ENCODE measurements at regions not wholly inside any gene's neighbourhood (a gene's known extent, or its start where the extent isn't known, plus 50 kb on each side); places are given as distances from the start of the nearest gene placed in this dataset.

DNA sequence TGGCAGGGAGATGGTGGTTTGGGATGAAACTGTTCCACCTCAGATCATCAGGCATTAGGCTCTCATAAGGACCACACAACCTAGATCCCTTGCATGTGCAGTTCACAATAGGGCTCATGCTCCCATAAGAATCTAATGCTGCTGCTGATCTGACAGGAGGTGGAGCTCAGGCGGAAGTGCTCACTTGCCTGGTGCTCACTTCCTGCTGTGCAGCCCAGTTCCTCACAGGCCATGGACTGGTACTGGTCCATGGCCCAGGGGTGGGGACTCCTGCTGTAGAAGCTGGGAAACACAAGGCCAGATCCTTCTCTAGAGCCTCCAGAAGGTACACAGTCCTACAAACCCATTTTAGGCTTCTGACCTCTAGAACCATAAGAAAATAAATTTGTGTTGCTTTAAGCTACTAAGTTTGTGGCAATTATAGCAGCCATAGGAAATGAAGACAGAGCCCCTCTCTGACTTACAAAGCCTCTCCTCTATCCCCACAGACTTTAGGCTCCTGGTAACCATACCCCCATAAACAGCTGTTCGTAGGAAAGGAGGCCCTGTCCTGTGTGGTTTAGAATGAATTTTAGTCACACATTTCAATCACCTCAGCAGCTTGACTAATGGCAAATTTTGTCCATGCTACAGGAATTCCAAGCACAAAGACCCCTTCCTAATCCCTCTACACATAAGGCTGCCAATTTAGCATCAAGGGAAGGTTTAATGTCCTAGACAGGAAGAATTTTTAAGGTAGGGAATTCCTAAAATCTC is 206.1 kb upstream of the PHYHIPL start:
- DNase-seq (ENCODE audit: low read depth): no peak

DNA sequence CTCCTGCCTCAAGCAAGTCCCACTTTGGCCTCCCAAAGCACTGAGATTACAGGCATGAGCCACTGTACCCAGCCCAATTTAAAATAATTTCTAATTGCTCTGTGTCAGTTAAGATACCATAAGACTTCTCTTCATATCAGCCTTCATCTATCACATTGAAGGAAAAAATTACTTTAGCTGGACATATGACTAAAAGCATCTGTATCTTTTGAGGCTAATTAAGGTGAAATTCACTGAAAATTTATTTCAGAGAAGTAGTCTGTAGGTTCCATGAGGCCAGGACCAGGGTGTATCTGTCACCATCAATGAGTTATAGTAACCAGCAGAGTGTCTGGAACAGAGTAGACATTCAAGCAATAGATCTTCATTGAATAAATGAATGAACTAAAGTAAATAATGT is 205.2 kb upstream of the PHYHIPL start:
- no peak for DNase-seq (ENCODE audit: low read depth)

DNA sequence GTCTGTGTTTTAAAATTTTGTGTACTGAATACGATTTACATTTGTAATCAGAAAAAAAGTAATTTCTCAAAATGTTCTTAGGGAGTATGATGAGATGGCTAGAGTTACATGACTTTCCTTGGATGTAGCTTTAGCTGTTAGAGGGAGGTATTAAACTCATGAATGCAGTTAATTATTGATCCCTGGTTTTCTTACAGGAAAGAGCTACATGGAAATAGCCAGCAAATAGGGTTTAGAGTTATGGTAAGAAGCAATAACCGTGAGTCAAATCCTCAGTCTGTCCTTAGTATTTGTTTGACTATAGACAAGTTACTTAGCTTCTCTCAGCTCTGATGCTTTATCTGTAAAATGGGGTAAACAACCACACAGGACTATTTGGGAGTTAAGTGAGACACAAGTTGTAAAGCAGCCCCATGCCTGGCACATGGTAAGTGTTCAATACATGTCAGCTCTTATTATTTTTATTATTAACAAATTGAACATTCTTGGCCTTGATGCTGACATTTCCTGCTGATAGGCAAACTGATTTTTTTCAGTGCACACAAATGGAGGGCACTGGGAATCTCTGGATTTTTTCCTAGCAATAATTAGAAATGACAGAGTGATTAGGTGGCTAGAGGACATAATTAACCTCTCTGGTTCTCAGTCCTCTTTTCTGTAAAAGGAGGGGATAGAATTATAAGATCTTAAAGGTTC is 204.5 kb upstream of the PHYHIPL start:
- no peak for DNase-seq (ENCODE audit: low read depth)

DNA sequence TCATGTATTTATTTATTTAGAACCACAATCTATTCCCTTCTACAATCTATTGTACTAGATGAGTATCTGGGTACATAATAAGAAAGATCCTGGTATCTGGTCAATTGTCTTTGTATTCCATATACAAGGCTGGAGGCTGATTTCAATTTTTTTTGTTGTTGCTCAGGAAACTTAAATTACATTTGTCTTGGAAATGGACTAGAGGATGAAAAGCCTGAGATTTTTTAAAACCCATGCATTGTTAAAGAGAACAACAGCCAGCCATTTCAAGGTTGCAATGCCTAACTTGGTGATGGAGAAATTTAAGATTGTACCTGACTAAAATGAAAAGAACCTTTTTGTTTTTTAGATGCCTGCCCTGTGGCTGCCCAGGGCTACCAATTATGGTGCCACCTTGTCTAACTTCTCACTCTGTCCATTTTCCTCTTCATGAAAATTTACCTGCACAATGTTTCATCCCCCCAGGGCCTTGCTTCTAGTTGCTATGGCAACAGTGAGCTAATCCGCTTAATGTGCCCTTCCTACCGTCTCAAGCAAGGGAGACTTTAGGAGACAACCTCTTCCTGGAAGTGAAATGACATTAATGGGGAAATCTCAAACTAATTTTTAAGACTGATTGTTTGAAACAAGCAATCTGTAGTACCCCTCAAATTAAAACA is 203.7 kb upstream of the PHYHIPL start:
- DNase-seq (ENCODE audit: low read depth): no peak

DNA sequence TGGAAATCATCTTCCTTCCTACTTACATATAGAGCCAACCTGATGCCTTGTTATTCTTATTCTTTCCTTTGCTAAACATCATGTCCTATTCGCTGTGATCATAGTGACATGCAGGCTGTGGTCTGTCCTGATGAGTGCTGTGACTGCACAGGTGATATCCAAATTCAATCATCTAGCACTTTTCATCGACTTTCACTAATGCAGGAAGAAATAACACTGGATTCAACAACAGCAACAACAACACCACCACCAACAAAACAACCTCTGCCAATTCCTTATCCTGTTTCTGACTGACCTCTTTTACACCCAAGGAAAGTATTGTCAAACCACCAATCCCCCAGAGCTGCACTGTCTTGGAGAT is 203.2 kb upstream of the PHYHIPL start:
- no peak for DNase-seq (ENCODE audit: low read depth)

DNA sequence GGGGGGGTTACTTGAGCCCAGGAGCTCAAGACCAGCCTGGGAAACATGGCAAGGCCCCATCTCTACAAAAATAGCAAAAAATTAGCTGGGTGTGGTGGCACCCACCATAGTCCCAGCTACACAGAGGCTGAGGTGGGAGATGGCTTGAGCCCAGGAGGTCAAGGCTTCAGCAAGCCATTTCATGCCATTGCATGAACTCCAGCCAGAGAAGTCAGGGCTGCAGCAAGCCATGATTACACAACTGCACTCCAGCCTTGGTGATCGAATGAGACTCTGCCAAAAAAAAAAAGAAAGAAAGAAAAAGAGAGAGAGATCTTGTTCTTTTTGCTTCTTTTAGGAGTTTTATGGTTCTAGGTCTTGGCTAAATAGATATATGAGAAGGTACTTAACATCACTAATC is 200.2 kb upstream of the PHYHIPL start:
- DNase-seq (ENCODE audit: low read depth): no peak

DNA sequence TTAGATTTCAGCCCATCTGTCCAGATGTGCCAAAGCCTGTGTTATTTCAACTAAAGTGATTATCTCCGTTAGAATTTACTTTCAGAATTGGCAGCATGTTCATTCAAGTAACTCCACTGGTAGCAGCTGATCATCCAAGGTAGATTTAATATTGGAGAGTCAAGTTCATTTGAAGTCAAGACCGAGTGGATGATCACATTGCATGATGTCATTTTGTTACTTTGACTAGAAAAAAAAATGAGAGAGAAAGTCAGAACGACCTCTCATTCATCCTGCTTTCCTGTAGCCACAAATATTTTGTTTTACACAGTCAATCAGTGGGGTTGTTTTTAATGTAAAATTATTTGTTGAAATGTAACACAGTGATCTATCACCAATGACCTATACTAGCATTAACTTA is 196.7 kb upstream of the PHYHIPL start:
- DNase-seq (ENCODE audit: low read depth): no peak

DNA sequence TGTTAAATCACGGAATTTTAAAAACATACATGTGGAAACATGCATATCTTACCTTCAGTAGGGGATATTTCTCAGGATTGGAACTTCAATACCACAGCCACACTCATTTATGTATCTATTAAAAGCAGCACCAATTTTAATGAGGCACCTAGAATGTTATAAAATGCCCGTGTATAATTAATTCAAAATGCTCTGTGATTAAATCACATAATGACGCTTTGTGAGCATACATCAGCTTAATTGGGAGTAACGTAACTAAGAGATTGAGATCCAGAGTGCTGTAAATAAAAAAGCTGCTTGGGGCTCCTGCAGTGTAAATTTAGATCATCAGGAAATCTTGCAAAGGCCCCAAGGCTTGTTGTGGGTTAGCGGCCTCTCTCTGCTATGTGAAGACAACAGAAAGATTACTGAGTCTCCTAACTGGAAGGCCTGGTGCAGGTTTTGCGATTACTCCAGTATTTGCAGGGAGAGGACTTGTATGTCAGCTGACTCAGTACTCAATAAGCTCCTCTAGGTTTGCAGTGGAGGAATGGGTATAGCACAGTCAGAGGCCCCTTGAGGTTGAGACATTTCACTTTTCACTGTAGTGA is 195.5 kb upstream of the PHYHIPL start:
- no peak for DNase-seq (ENCODE audit: low read depth)

DNA sequence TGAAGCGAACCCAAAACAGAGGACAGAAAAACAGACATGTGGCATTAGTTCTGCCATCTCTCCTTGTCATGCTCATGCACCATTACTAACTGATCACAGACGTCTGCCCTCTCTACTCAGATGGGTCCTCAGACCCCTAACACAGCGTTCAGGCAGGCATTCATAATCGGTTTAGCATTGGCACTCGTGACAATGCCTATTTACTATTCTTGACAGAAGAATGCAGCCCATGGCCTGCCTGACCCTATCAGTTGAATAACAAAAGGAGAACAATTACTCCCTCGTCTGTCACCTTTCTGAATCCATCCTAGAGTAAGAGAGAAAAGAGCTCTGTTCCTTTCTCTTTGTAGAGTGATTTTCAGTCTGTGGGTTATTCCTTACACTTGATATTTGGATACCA is 194.6 kb upstream of the PHYHIPL start:
- DNase-seq (ENCODE audit: low read depth): no peak

DNA sequence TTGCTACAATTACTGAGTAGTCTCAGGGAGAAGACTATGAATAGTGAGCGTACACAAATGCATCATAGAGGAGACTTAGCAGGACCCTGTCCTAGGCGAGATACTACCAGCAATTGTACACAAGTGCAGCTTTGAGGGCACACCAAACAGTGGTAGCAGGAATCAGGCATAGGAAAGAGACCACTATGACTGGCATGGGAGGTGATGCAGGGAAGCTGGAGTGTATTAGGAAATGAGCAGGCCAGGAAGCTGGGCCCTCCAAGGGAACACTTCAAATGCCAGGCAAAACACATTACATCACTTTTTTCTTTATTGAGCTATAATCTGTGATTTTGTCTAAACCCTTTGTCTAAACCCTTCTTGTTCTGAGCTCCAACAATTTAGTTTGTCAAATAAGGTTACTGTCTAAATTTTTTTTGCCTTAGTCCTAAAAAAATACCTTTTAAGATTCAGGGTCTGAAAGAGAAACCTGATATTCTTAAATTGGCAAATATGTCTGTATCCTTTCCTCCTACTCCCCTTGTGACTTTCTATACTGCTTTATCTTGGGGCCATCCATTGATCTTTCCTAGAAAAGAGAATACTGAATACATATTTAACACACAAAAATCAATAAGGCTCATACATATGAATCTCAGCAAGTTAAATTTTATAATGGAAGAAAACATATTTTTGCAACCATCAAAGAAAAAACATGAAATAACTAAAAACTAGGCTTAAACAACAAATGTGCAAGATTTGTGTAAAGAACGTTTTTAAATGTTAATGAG is 193.8 kb upstream of the PHYHIPL start:
- DNase-seq (ENCODE audit: low read depth): no peak

DNA sequence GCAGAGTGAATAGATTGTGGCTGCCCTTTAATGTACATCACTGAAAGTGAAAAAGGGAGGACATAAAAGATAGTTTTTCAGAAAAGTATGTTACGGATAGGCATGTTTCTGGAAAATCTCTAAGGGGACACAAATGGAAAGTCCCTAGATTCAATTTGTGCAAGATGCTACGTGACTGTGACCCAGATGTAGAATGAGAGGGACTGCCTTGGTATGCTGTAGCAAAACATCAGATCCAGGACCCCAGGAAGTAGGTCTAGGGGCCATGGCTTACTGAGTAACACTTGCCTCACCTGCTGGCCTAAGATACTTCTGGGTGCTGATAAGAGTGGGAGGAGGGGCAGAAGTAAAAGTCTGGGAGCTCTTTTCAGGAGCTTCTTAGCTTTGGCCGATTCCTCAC is 191.2 kb upstream of the PHYHIPL start:
- DNase-seq (ENCODE audit: low read depth): no peak

DNA sequence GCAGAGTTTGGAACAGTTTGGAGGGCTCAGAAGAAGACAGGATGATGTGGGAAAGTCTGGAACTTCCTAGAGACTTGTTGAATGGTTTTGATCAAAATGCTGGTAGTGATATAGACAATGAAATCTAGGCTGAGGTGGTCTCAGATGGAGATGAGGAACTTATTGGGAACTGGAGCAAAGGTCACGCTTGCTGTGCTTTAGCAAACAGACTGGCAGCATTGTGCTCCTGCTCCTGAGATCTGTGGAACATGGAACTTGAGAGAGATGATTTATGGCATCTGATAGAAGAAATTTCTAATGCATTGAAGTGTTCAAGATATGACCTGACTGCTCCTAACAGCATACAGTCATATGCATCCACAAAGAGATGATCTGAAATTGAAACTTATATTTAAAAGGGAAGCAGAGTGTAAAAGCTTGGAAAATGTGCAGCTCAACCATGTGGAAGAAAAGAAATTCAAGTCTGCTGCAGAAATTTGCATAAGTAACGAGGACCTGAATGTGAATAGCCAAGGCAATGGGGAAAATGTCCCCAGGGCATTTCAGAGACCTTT is 186.9 kb upstream of the PHYHIPL start:
- DNase-seq (ENCODE audit: low read depth): no peak

DNA sequence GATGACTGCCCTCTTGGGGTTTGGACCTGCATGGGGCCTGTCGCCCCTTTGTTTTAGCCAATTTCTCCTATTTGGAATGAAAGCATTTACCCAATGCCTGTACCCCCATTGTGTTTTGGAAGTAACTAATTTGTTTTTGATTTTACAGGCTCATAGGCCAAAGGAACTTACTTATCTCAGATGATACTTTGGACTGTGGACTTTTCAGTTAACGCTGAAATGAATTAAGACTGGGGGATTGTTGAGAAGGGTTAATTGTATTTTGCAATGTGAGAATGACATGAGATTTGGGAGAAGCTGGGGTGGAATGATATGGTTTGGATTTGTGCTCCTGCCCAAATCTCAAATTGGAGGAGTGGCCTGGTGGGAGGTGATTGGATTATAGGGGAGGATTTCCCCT is 185.8 kb upstream of the PHYHIPL start:
- DNase-seq (ENCODE audit: low read depth): no peak

DNA sequence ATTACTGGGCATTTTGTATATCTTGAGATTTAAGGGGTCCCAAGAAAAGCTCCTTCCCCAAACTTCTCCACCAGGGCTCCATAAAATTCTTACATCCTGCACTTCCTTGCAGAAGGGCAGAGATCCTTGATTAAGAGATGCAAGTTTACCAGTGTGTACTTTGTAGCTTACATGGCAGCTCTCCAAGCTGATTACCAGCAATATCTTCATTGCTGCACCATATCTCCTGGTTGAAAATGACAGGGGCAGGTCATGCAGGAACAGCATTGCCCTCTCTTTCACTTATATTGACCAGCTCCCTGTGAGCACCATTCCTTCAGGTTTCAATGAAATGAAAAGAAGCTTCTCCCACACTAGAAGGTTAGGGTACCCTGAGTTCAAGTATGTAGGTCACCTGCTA is 184.6 kb upstream of the PHYHIPL start:
- DNase-seq (ENCODE audit: low read depth): no peak

DNA sequence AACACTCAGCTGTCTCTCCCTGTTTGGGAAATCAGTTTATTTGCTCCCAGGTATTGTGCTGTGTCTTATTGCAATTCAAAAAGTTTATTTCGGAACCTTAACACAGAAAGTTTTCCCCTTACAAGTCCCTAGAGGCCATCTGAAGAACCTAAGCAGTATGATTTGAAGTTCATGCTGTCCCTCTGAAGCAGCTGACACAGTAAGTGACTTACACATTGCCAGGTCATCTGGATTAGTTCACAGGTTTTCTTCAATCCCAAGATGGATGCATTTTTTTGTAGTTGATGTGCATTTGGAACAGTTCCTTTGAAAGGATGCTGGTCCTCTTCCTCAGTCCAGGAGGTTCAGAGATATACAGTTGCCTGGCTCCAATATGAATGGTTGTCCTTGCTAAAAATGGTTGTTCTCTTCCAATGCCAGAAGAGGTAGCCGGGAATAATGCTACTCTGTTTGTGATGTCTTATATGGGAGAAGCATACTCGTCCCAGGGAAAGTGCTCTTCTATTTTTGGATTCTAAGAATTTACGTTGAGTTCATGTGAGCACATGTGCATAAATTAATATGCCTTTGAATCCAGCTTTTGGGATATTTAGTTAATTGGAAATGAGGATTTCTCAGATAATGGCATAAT is 183.5 kb upstream of the PHYHIPL start:
- no peak for DNase-seq (ENCODE audit: low read depth)

DNA sequence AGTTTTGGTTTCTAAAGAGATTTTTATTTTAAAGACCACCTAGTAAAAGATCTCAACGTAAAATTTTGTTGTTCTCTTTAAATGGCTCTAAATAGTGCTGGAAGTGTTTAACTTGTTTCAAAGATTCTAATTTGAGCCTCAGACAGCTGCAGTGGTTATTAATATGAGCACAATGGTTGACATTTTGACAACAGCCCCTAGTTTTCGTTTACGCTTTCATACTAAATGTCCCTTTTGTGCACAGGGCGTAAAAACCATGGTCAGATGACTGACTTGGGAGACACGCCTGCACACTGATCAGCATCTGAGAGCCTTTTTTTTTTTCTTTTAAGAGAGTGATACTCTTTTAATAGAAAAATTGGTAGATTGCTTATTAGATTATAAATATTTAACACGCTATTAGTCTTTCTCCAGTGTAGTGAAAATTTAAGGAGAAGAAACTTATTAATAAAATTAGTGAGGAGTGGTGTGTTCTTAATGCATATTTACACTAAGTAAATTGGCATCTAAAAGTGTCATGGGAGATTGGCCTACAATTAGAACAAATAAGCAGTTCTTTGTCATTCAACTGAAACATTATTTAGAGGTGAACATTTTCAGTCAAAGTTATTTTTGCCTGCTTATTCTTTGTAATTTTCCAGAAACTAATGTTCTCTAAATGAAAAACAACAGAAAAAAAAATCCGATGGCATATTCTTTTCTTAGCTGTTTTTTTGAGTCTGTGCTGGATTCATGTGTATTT is 182.8 kb upstream of the PHYHIPL start:
- no peak for DNase-seq (ENCODE audit: low read depth)

DNA sequence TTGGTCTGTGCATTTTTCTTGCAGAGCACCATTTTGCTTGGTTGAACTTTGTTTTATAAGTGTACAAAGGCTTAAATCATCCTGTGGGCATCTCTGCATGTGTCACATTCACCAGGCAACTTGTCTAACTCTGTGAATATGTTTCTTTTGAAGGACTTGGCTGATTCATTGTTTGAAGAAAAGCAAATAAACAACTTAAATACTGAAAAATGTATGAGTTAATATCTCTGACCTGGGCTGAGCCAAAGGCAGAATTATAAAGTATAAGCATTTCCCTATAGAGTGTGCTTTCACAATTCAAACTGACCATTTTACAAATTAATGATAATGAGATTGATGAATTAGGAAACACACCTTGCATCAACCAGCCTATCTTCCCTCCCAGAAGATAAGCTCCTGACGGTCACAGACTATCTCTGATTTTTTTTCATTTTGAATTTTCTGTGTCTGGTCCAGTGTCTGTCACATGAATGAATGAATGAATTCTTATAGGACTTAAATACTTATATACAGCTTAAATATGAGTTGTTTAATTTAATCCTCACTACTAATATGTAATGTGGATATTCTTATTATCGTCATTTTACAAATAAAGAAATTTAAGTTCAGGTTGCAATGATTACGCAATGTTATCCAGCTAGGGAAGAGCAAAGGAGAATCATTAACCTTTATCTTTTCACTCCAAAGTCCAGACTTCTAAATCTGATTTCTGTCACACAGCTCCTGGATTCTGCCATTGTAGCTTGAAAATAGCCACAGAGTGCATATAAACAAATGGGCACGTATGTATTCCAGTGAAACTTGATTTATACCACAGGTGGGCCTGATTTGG is 182.0 kb upstream of the PHYHIPL start:
- no peak for DNase-seq (ENCODE audit: low read depth)

DNA sequence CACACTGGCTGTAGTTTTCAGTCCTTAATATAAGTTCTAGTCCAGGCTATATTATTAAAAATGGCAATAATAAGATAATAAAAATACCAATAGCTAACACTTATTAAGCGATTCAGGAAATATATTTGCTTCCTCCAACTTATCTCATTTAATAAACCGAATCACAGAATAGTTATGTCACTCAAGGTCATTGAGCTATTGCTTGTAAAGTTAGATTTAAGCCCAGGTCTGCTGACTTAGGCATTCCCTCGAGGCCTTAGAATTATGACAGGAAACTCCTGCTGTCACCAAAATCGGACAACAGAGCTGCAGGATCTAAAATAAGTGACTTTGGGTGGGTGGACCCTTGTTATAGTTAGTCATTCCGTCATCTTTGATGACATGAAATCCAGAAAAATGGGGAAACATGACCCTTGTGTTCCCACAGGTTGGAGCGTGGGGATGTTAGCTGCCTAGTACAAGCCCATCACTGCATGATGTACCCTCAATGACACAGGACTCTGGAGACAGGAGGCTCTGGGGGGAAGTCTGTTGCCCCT is 181.3 kb upstream of the PHYHIPL start:
- no peak for DNase-seq (ENCODE audit: low read depth)

DNA sequence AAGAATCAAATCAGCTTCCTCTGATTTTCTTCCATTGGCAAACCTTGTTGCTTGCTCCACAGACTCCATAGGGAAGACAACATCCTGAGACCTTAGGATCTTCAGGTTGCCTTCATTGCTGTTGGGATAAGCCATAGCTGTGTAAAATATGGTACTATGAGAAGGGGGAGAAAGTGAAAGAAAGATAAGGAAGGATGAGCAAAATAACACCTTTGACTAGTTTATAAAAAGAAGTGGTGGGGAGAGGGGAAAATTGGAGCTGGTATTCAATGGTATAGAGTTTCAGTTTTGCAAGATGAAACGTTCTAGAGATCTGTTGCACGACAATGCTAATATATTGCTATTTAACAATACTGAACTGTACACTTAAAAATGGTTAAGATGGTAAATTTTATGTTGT is 180.4 kb upstream of the PHYHIPL start:
- no peak for DNase-seq (ENCODE audit: low read depth)

DNA sequence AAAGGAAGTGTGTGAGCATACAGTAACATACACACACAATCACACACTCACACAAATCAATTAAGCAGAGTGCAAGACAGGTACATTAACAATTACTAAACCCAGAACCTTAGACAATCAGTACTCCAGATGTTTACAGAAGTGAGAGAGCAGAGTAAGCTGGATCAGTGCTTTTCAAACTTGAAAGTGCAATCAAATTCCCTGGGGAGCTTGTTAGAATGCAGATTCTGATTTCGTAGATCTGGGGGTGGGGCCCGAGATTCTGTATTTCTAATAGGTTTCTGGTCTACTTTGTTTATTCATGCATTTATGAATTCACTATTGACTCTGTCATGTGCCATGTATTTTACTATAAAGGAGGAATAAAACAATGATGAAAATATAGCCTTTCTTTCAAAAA is 179.6 kb upstream of the PHYHIPL start:
- DNase-seq (ENCODE audit: low read depth): no peak
